Breast epithelium (tissue), 3 donors: ENCODE measurements at regions not wholly inside any gene's neighbourhood (a gene's known extent, or its start where the extent isn't known, plus 50 kb on each side); places are given as distances from the start of the nearest gene placed in this dataset.

ENCODE experiments used
- CTCF ChIP-seq, 3 donors: fragments of 450-650 bp; IDR thresholded peaks; one replicate each; pipeline ENCODE4 v1.5.1; 2016 to 2017; ENCODE audit warnings: antibody characterized with exemption in 3 of 3, mild to moderate bottlenecking in 3 of 3, moderate library complexity in 3 of 3
- POLR2A ChIP-seq: fragments of 450-650 bp; IDR thresholded peaks from one replicate; pipeline ENCODE4 v1.6.1; 2016; ENCODE audit warnings: antibody characterized with exemption, mild to moderate bottlenecking, moderate library complexity
- POLR2AphosphoS5 ChIP-seq, 3 donors: sonication (generic); formaldehyde crosslinking; IDR thresholded peaks; one replicate each; pipeline ENCODE4 v1.6.1; 2017; ENCODE audit warnings: antibody characterized with exemption in 3 of 3

GRCh38 chr5:8253376-8253775 lies 384.4 kb downstream of the MTRR start:
- no peak for TF ChIP-seq CTCF (IDR thresholded peaks at IDR 0.05)
- no peak for TF ChIP-seq POLR2A
- TF ChIP-seq POLR2AphosphoS5 (IDR thresholded peaks at IDR 0.05) = no peak
